ENCODE measurements at regions not wholly inside any gene's neighbourhood (a gene's known extent, or its start where the extent isn't known, plus 50 kb on each side); places are given as distances from the start of the nearest gene placed in this dataset.

- no peak for DNase-seq
These were observed 264.3 kb downstream of the TXNL1 start for GRCh38 chr18:56374007-56374655.

- no peak for DNase-seq
These were observed 264.8 kb downstream of the TXNL1 start for GRCh38 chr18:56373601-56374000.

GRCh38 chr18:56368066-56368465 is 270.3 kb downstream of the TXNL1 start:
- no peak for DNase-seq

- DNase-seq: no peak
These were observed 279.6 kb downstream of the TXNL1 start for GRCh38 chr18:56358608-56359280.

- DNase-seq: no peak
These were observed 284.6 kb downstream of the TXNL1 start for GRCh38 chr18:56353663-56354260.

- DNase-seq: no peak
These were observed 286.4 kb downstream of the TXNL1 start for GRCh38 chr18:56351911-56352500.

GRCh38 chr18:56337507-56337906 is 300.9 kb downstream of the TXNL1 start:
- no peak for DNase-seq

- no peak for DNase-seq
These were observed 304.6 kb downstream of the TXNL1 start for GRCh38 chr18:56333839-56334238.

GRCh38 chr18:56333146-56333545 is 305.2 kb downstream of the TXNL1 start:
- no peak for DNase-seq

- DNase-seq: no peak
These were observed 306.0 kb downstream of the TXNL1 start for GRCh38 chr18:56332371-56332770.

GRCh38 chr18:56330366-56331110 is 307.9 kb downstream of the TXNL1 start:
- DNase-seq: no peak

- no peak for DNase-seq
These were observed 308.9 kb downstream of the TXNL1 start for GRCh38 chr18:56329536-56329935.

- DNase-seq: no peak
These were observed 311.1 kb downstream of the TXNL1 start for GRCh38 chr18:56327191-56327885.

GRCh38 chr18:56326336-56327072 is 311.9 kb downstream of the TXNL1 start:
- no peak for DNase-seq

GRCh38 chr18:56323673-56324072 is 314.7 kb downstream of the TXNL1 start:
- DNase-seq: no peak

GRCh38 chr18:56322406-56322805 is 316.0 kb downstream of the TXNL1 start:
- DNase-seq: no peak

- DNase-seq: no peak
These were observed 316.9 kb downstream of the TXNL1 start for GRCh38 chr18:56321470-56321869.

GRCh38 chr18:56319953-56320352 is 318.4 kb downstream of the TXNL1 start:
- no peak for DNase-seq

GRCh38 chr18:56316727-56317126 is 321.7 kb downstream of the TXNL1 start:
- no peak for DNase-seq

GRCh38 chr18:56315363-56315762 is 323.0 kb downstream of the TXNL1 start:
- DNase-seq: no peak

GRCh38 chr18:56314396-56314795 is 324.0 kb downstream of the TXNL1 start:
- DNase-seq: no peak
